Epithelial cell of proximal tubule (primary cell): ENCODE measurements at regions not wholly inside any gene's neighbourhood (a gene's known extent, or its start where the extent isn't known, plus 50 kb on each side); places are given as distances from the start of the nearest gene placed in this dataset.
A peak's percentile ranks its signal among the peaks of the same experiment; 100 is the strongest.
"Not testable (repeated sequence)": the region's sequence is repeated elsewhere in the genome, so short reads cannot be mapped to it uniquely, and the experiment has no call there.

ENCODE experiments used
- DNase-seq: peaks from one replicate; pipeline ENCODE4 v3.0.0-alpha.2; 2011; ENCODE audit warnings: low read depth
- H3K4me3 ChIP-seq: 2 replicates; pipeline ENCODE4 v1.5.1; 2011; ENCODE audit warnings: low read depth, mild to moderate bottlenecking, low read length
- CTCF ChIP-seq: conservative IDR thresholded peaks from 2 replicates; pipeline ENCODE4 v1.5.1; 2012; ENCODE audit warnings: low read depth, mild to moderate bottlenecking, low read length

- no peak overlapping the region for H3K4me3 ChIP-seq
- DNase-seq = no peak
- TF ChIP-seq CTCF = no peak
Measured at GRCh38 chrX:138845786-138846185, 134.3 kb upstream of the FGF13 start.

GRCh38 chrX:138807400-138807799 lies 95.9 kb upstream of the FGF13 start:
- not testable (repeated sequence) for H3K4me3 ChIP-seq, DNase-seq

GRCh38 chrX:138794246-138794645 lies 82.7 kb upstream of the FGF13 start:
- no peak overlapping the region for H3K4me3 ChIP-seq
- no peak for DNase-seq
- no peak for TF ChIP-seq CTCF

GRCh38 chrX:138791551-138791950 lies 80.0 kb upstream of the FGF13 start:
- no peak for TF ChIP-seq CTCF
- no peak for DNase-seq
- H3K4me3 ChIP-seq = no peak overlapping the region

- no peak overlapping the region for H3K4me3 ChIP-seq
- TF ChIP-seq CTCF = no peak
- no peak for DNase-seq
Measured at GRCh38 chrX:138788771-138789170, 77.3 kb upstream of the FGF13 start.

GRCh38 chrX:138778576-138778909 lies 67.0 kb upstream of the FGF13 start:
- H3K4me3 ChIP-seq, DNase-seq: not testable (repeated sequence)

- DNase-seq, H3K4me3 ChIP-seq: not testable (repeated sequence)
Measured at GRCh38 chrX:138777908-138778575, 66.5 kb upstream of the FGF13 start.

GRCh38 chrX:138777230-138777629 lies 65.7 kb upstream of the FGF13 start:
- no peak overlapping the region for H3K4me3 ChIP-seq
- DNase-seq = no peak
- peak; percentile 32 for TF ChIP-seq CTCF

GRCh38 chrX:138775517-138775916 lies 64.0 kb upstream of the FGF13 start:
- no peak for DNase-seq
- H3K4me3 ChIP-seq = no peak overlapping the region
- peak; percentile 45 for TF ChIP-seq CTCF
